Right hindlimb (tissue), 1 donor: ENCODE measurements at regions not wholly inside any gene's neighbourhood (a gene's known extent, or its start where the extent isn't known, plus 50 kb on each side); places are given as distances from the start of the nearest gene placed in this dataset.

Experiments used
- DNase-seq: peaks from one replicate; pipeline ENCODE4 v3.0.0-alpha.2; 2018

GRCh38 chr7:12518920-12519681 lies 51.4 kb upstream of the SCIN start:
- no peak for DNase-seq

GRCh38 chr7:12519682-12520009 lies 50.9 kb upstream of the SCIN start:
- DNase-seq = no peak
